AG04449 (cell line): ENCODE measurements at regions not wholly inside any gene's neighbourhood (a gene's known extent, or its start where the extent isn't known, plus 50 kb on each side); places are given as distances from the start of the nearest gene placed in this dataset.

Source experiments
- CTCF ChIA-PET: fragments of 350-600 bp; formaldehyde crosslinking; extraction: SDS; loops from one replicate; lab custom pipeline; 2021; ENCODE audit warnings: antibody characterized with exemption; lab: Yijun Ruan, JAX
- POLR2A ChIA-PET: fragments of 400-600, 350-600 bp; formaldehyde crosslinking; extraction: SDS; loops from one replicate; lab custom pipeline; 2020; ENCODE audit warnings: antibody characterized with exemption, inconsistent platforms; lab: Yijun Ruan, JAX
- DNase-seq: peaks from one replicate; pipeline ENCODE4 v3.0.0-alpha.2; 2010; ENCODE audit warnings: low read depth, low spot score
- H3K4me3 ChIP-seq: 2 replicates; pipeline ENCODE4 v1.5.1; 2011; ENCODE audit warnings: low read depth, mild to moderate bottlenecking, control low read depth, low read length
- TF ChIP-seq, protein P1 (sequence below): IDR thresholded peaks from one replicate; pipeline ENCODE4 v1.5.1; 2011; ENCODE audit warnings: mild to moderate bottlenecking, moderate library complexity, low read length, control low read depth, inconsistent platforms; ENCODE audit not compliant: insufficient read depth; ENCODE audit errors: missing control alignments

DNA sequence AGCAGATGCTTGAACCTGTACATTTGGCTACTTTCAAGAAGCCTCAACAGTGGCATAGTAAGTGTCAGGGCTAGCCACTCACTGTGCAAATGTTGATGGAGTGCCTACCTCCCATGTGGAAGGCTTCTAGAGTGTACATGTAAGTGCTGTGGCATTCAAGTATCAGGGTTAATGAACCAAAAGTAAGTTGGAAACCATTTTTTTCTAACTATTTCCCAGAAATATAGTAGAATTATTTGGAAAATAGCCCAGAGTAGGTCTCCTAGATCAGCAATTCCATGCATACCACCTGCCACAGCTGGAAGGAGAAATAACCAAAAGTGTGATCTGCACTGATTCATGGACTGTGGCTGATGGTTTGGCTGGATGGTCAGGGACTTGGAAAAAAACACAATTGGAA lies 53.3 kb downstream of the FOXD1 start:
- ChIA-PET POLR2A (no interaction called here), CTCF (interaction anchor here (1.3 to 1.4 kb wide), 2 partner anchors 20 to 178 kb away, joined by 3 to 4 read pairs; no protein-coding TSS in a partner anchor)
- TF ChIP-seq, protein P1, sequence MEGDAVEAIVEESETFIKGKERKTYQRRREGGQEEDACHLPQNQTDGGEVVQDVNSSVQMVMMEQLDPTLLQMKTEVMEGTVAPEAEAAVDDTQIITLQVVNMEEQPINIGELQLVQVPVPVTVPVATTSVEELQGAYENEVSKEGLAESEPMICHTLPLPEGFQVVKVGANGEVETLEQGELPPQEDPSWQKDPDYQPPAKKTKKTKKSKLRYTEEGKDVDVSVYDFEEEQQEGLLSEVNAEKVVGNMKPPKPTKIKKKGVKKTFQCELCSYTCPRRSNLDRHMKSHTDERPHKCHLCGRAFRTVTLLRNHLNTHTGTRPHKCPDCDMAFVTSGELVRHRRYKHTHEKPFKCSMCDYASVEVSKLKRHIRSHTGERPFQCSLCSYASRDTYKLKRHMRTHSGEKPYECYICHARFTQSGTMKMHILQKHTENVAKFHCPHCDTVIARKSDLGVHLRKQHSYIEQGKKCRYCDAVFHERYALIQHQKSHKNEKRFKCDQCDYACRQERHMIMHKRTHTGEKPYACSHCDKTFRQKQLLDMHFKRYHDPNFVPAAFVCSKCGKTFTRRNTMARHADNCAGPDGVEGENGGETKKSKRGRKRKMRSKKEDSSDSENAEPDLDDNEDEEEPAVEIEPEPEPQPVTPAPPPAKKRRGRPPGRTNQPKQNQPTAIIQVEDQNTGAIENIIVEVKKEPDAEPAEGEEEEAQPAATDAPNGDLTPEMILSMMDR: no peak
- no peak overlapping the region for H3K4me3 ChIP-seq
- DNase-seq: no peak

GRCh38 chr5:73394610-73395009 lies 54.0 kb downstream of the FOXD1 start:
- TF ChIP-seq, protein P1: no peak
- no peak for DNase-seq
- CTCF ChIA-PET: interaction anchor here (1.2 to 1.4 kb wide), 3 partner anchors 19 to 178 kb away, joined by 3 to 4 read pairs (median 4); no protein-coding TSS in a partner anchor
- no peak overlapping the region for H3K4me3 ChIP-seq
- POLR2A ChIA-PET: no interaction called here

GRCh38 chr5:73393611-73394489 lies 54.7 kb downstream of the FOXD1 start:
- POLR2A ChIA-PET: interaction anchor here (0.8 kb wide), 1 partner anchor 55 kb away, joined by 4 read pairs; the partner anchor contains the start of gene FOXD1
- DNase-seq: no peak
- TF ChIP-seq, protein P1: no peak
- H3K4me3 ChIP-seq: no peak overlapping the region
- CTCF ChIA-PET: interaction anchor here (1.1 to 1.4 kb wide), 4 partner anchors 18 to 177 kb away, joined by 3 to 4 read pairs (median 4); no protein-coding TSS in a partner anchor

GRCh38 chr5:73392775-73393174 lies 55.8 kb downstream of the FOXD1 start:
- TF ChIP-seq, protein P1: no peak
- no peak for DNase-seq
- POLR2A ChIA-PET: interaction anchor here (0.8 kb wide), 1 partner anchor 56 kb away, joined by 4 read pairs; the partner anchor contains the start of gene FOXD1
- H3K4me3 ChIP-seq: no peak overlapping the region
- CTCF ChIA-PET: interaction anchor here (1.1 kb wide), 1 partner anchor 19 kb away, joined by 3 read pairs; no protein-coding TSS in a partner anchor

DNA sequence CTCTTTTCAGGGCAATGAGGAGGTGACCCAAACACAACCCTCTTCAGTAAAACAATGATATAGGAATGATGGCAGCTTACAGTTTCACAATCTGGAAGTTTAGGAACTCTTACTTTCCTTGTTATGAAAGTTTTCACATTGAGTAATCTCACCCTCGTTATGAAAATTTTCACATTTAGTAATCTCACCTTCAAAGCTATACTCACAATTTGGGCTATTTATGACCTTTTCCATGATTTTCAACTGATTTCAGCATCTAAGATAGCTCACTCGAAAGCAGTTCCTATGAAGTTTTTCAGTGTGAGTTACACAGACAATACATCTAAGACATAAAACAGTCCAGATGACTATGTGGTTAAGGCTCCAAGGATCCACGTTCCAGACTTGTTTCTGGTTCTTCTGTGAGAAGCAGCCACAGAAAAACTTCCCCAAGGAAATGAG lies 57.1 kb downstream of the FOXD1 start:
- ChIA-PET CTCF (interaction anchor here (0.7 to 2.3 kb wide), 3 partner anchors 9 to 176 kb away, joined by 3 to 8 read pairs (median 4); no protein-coding TSS in a partner anchor), POLR2A (interaction anchor here (0.5 to 0.8 kb wide), 3 partner anchors 21 to 57 kb away, joined by 3 to 4 read pairs (median 3); partner anchors contain the start of gene FOXD1)
- TF ChIP-seq, protein P1: no peak
- H3K4me3 ChIP-seq: no peak overlapping the region
- no peak for DNase-seq
